B cell (primary cell): ENCODE measurements at regions not wholly inside any gene's neighbourhood (a gene's known extent, or its start where the extent isn't known, plus 50 kb on each side); places are given as distances from the start of the nearest gene placed in this dataset.

ENCODE experiments used
- ATAC-seq: fragments of 200-7000 bp; cut with Tn5 transposase; one replicate; pipeline ENCODE4 v1.10.0; 2021; ENCODE audit warnings: low read depth, mild to moderate bottlenecking, moderate number of reproducible peaks, moderate library complexity
- CTCF ChIA-PET: fragments of 350-600 bp; sonication (Branson Sonifier 250); formaldehyde crosslinking; loops from one replicate; lab custom pipeline; 2021; ENCODE audit warnings: antibody characterized with exemption, inconsistent platforms; lab: Charles Lee
- POLR2A ChIA-PET: fragments of 350-600 bp; sonication (Branson Sonifier 250); formaldehyde crosslinking; loops from one replicate; lab custom pipeline; 2021; ENCODE audit warnings: antibody characterized with exemption; lab: Charles Lee
- DNase-seq: peaks from one replicate; pipeline ENCODE4 v3.0.0; 2013
- H2AFZ ChIP-seq: 2 replicates; pipeline ENCODE4 v1.6.1; 2012; ENCODE audit warnings: mild to moderate bottlenecking, low read depth, low read length; ENCODE audit not compliant: insufficient read depth, poor library complexity, severe bottlenecking
- H3K27ac ChIP-seq, 2 donors: 1 replicate in 1 of 2; 2 replicates in 1 of 2; pipeline ENCODE4 v1.5.1; 2012 to 2013; ENCODE audit warnings: low read length in 2 of 2, mild to moderate bottlenecking in 2 of 2, moderate library complexity in 1 of 2
- H3K27me3 ChIP-seq, 4 experiments: fragments of 200-600 bp in 1 of 4; sonication (generic) in 1 of 4; replicated peaks in 1 of 4; 1 replicate in 2 of 4; 2 replicates in 2 of 4; pipeline versions ENCODE4 v1.6.1 to v1.7.0; 2013 to 2016; ENCODE audit warnings: low read length in 3 of 4, mild to moderate bottlenecking in 2 of 4, mixed read lengths in 1 of 4, moderate library complexity in 1 of 4; ENCODE audit not compliant: insufficient read depth in 4 of 4, control insufficient read depth in 3 of 4; ENCODE audit errors: control extremely low read depth in 1 of 4
- H3K36me3 ChIP-seq, 2 experiments: replicated peaks in 1 of 2; 1 replicate in 1 of 2; 2 replicates in 1 of 2; pipeline versions ENCODE4 v1.6.1 to v1.7.1; 2013; ENCODE audit warnings: low read length in 1 of 2; ENCODE audit not compliant: insufficient read depth in 2 of 2, control insufficient read depth in 1 of 2; ENCODE audit errors: control extremely low read depth in 1 of 2, extremely low read depth in 1 of 2
- H3K4me1 ChIP-seq, 2 donors: fragments of 200-600 bp in 1 of 2; sonication (generic) in 1 of 2; 1 replicate in 1 of 2; 2 replicates in 1 of 2; pipeline versions ENCODE4 v1.5.1 to v1.6.1; 2013 to 2017; ENCODE audit warnings: low read length in 2 of 2; ENCODE audit not compliant: control insufficient read depth in 2 of 2, insufficient read depth in 2 of 2
- H3K4me2 ChIP-seq: replicated peaks from 2 replicates; pipeline ENCODE3; 2012; ENCODE audit warnings: mild to moderate bottlenecking, low read depth, low read length; ENCODE audit not compliant: poor library complexity, severe bottlenecking
- H3K4me3 ChIP-seq, 5 experiments: fragments of 200-600 bp in 1 of 5; sonication (generic) in 1 of 5; 1 replicate in 3 of 5; 2 replicates in 2 of 5; pipeline versions ENCODE4 v1.5.1 to v1.7.0; 2011 to 2016; ENCODE audit warnings: low read length in 4 of 5, mild to moderate bottlenecking in 4 of 5, low read depth in 2 of 5, control low read depth in 1 of 5, moderate library complexity in 1 of 5; ENCODE audit not compliant: insufficient read depth in 1 of 5; ENCODE audit errors: control extremely low read depth in 1 of 5, extremely low read depth in 1 of 5
- H3K79me2 ChIP-seq: fragments of 200-600 bp; sonication (generic); one replicate; pipeline ENCODE4 v1.6.0; 2016; ENCODE audit warnings: low read length; ENCODE audit not compliant: control insufficient read depth, insufficient read depth
- H3K9ac ChIP-seq: fragments of 200-600 bp; sonication (generic); 2 replicates; pipeline ENCODE4 v1.6.1; 2017; ENCODE audit warnings: mild to moderate bottlenecking, low read length, moderate library complexity
- H3K9me3 ChIP-seq, 3 donors: one replicate each; pipeline versions ENCODE4 v1.6.1 to v1.7.1; 2013; ENCODE audit warnings: low read length in 2 of 3; ENCODE audit not compliant: control insufficient read depth in 2 of 3, insufficient read depth in 1 of 3; ENCODE audit errors: control extremely low read depth in 1 of 3
- H4K20me1 ChIP-seq: 2 replicates; pipeline ENCODE4 v1.6.0; 2012; ENCODE audit warnings: mild to moderate bottlenecking, low read length; ENCODE audit not compliant: insufficient read depth, control insufficient read depth, poor library complexity, severe bottlenecking
- H3K27ac Mint-ChIP-seq: one replicate; pipeline ENCODE4 v1.8.0; 2021; ENCODE audit warnings: mixed read lengths
- H3K27me3 Mint-ChIP-seq: one replicate; pipeline ENCODE4 v1.8.0; 2021; ENCODE audit warnings: mixed read lengths
- H3K4me1 Mint-ChIP-seq: one replicate; pipeline ENCODE4 v1.8.0; 2021; ENCODE audit warnings: mixed read lengths
- H3K4me3 Mint-ChIP-seq: one replicate; pipeline ENCODE4 v1.8.0; 2021; ENCODE audit warnings: mixed read lengths
- H3K9me3 Mint-ChIP-seq: one replicate; pipeline ENCODE4 v1.8.0; 2022; ENCODE audit warnings: mixed read lengths; ENCODE audit not compliant: insufficient read depth
- EZH2 ChIP-seq: IDR thresholded peaks from 2 replicates; pipeline ENCODE4 v1.6.1; 2012; ENCODE audit warnings: borderline replicate concordance, low read depth, mild to moderate bottlenecking, moderate library complexity, low read length; ENCODE audit not compliant: insufficient read depth, poor library complexity, severe bottlenecking
- WGBS: methylation state at CpG from one replicate; pipeline ENCODE4 v1.1.5; 2013; ENCODE audit warnings: missing lambda C conversion rate; ENCODE audit not compliant: insufficient coverage; 5-methylcytosine and 5-hydroxymethylcytosine counted together
- intact Hi-C: fragments of 100-400 bp; cut with micrococcal nuclease; formaldehyde crosslinking; loops from one replicate; pipeline ENCODE4 v1.10.0; 2022
- TF ChIP-seq, protein P1 (sequence below): fragments of 200-600 bp; IDR thresholded peaks from one replicate; pipeline ENCODE4 v1.8.0; 2022; ENCODE audit warnings: antibody characterized with exemption, mild to moderate bottlenecking

DNA sequence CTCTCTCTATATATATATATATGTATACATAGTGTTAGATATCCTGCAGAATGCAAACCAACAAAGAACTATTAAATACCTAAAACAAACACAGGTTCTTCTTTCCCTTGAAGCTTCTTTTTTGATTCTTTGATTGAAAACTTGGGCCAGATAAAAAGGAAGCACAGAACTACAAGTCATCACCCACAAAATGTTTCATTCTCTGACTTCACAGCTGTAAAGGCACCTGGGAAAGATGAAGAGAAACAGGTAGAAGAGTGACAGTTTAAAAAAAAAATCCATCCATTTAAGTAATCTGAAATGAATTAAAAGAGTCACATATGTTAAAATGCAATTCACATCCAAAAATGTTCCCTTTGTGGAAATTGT, 90.7 kb upstream of the FNDC3A start:
- no peaks in the 10 kb centered on the region for H3K27me3 Mint-ChIP-seq
- H3K9ac ChIP-seq, result no peak overlapping the region
- no peaks in the 10 kb centered on the region for H3K4me1 Mint-ChIP-seq
- no peak overlapping the region for H3K27ac ChIP-seq
- ATAC-seq (no peak), DNase-seq (no peak)
- TF ChIP-seq, protein P1, sequence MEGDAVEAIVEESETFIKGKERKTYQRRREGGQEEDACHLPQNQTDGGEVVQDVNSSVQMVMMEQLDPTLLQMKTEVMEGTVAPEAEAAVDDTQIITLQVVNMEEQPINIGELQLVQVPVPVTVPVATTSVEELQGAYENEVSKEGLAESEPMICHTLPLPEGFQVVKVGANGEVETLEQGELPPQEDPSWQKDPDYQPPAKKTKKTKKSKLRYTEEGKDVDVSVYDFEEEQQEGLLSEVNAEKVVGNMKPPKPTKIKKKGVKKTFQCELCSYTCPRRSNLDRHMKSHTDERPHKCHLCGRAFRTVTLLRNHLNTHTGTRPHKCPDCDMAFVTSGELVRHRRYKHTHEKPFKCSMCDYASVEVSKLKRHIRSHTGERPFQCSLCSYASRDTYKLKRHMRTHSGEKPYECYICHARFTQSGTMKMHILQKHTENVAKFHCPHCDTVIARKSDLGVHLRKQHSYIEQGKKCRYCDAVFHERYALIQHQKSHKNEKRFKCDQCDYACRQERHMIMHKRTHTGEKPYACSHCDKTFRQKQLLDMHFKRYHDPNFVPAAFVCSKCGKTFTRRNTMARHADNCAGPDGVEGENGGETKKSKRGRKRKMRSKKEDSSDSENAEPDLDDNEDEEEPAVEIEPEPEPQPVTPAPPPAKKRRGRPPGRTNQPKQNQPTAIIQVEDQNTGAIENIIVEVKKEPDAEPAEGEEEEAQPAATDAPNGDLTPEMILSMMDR, result no peak
- TF ChIP-seq EZH2, result no peak
- ChIA-PET POLR2A (no interaction called here), CTCF (no interaction called here)
- no peak overlapping the region for H3K27ac Mint-ChIP-seq
- H4K20me1 ChIP-seq, result no peaks in the 10 kb centered on the region
- H3K9me3 ChIP-seq, result no peaks in the 10 kb centered on the region
- no peak overlapping the region for H3K4me2 ChIP-seq
- H3K79me2 ChIP-seq, result no peaks in the 10 kb centered on the region
- H3K4me1 ChIP-seq, result no peaks in the 10 kb centered on the region
- no peaks in the 10 kb centered on the region for H3K9me3 Mint-ChIP-seq
- H3K36me3 ChIP-seq, result no peaks in the 10 kb centered on the region
- intact Hi-C loops, result no loop called here
- no peak overlapping the region for H3K4me3 Mint-ChIP-seq
- no peaks in the 10 kb centered on the region for H3K27me3 ChIP-seq
- no peak overlapping the region for H2AFZ ChIP-seq
- H3K4me3 ChIP-seq, result no peak overlapping the region

DNA sequence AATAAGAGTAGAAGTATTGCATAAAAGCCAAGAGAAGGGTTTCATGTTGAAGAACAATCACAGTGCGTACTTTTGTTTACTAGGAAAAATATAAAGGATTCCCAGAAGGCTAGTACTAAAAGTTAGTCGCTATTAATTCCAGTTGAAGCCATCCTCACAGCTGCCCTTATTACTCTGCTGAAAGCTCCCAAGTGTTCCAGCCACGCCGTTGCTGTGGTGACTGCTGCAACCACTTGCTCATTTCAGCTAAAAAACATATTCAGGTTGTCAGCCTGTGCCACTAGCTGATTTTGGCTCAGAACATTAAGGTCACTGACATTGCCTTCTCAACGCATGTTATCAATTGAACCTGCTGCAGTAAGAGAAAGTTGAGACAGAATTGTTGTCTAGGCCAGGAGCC, 87.1 kb upstream of the FNDC3A start:
- Histone ChIP-seq H2AFZ (no peak overlapping the region), H4K20me1 (no peaks in the 10 kb centered on the region), H3K36me3 (no peaks in the 10 kb centered on the region), H3K9ac (no peak overlapping the region), H3K4me2 (no peak overlapping the region), H3K27ac (no peak overlapping the region), H3K4me3 (no peak overlapping the region), H3K4me1 (no peaks in the 10 kb centered on the region), H3K79me2 (no peaks in the 10 kb centered on the region), H3K27me3 (no peaks in the 10 kb centered on the region), H3K9me3 (no peaks in the 10 kb centered on the region)
- Mint-ChIP-seq H3K9me3 (no peaks in the 10 kb centered on the region), H3K27ac (no peak overlapping the region), H3K27me3 (no peaks in the 10 kb centered on the region), H3K4me1 (no peaks in the 10 kb centered on the region), H3K4me3 (no peak overlapping the region)
- DNase-seq (no peak), ATAC-seq (no peak)
- WGBS, result 100% methylated on average over 4 of the region's 5 CpGs
- intact Hi-C loops, result no loop called here
- TF ChIP-seq, protein P1, result no peak
- TF ChIP-seq EZH2, result no peak
- ChIA-PET POLR2A (no interaction called here), CTCF (no interaction called here)
